GM18907 (cell line): ENCODE measurements at regions not wholly inside any gene's neighbourhood (a gene's known extent, or its start where the extent isn't known, plus 50 kb on each side); places are given as distances from the start of the nearest gene placed in this dataset.
"Not testable (repeated sequence)": the region's sequence is repeated elsewhere in the genome, so short reads cannot be mapped to it uniquely, and the experiment has no call there.

Source experiments
- ATAC-seq: cut with Tn5 transposase; IDR thresholded peaks from one replicate; pipeline ENCODE4 v1.9.1; 2021; ENCODE audit warnings: mild to moderate bottlenecking, moderate library complexity; ENCODE audit not compliant: unreplicated experiment

DNA sequence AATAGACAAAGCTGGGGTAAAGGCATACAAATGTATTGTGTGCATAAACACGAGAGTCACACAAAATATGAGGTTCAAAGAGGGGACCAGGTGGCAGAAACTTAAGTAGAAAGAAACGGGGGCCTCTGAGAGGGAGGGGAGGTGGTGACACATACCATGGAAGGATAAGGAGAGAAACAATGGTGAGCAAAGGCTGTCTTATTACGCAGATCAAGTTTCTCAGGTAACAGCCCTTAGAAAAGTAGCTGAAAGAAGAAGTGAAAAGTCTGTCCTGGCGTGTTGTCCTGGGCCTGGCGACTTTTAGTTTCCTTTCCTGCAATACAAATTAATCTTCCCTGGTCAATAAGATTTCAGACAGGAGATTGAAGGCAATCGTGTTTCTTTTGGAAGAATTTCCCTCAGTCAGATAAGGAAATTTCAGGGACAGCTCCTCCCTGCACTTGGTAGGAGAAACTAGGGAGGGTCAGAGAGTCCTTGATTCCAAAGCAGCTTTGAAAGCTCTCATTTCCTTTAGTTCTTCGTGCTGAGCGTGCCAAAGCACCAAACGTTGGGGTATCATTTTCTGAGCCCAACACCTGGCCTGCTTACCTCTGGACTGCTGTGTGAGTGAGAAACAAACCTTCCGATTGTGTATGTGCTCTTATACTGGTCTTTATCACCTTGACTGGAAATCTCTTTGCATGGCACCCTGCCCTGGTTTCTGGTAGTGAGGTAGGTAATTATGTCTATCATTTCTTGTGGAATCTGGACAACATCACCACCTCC lies 676.7 kb upstream of the LCORL start:
- no peak for ATAC-seq

DNA sequence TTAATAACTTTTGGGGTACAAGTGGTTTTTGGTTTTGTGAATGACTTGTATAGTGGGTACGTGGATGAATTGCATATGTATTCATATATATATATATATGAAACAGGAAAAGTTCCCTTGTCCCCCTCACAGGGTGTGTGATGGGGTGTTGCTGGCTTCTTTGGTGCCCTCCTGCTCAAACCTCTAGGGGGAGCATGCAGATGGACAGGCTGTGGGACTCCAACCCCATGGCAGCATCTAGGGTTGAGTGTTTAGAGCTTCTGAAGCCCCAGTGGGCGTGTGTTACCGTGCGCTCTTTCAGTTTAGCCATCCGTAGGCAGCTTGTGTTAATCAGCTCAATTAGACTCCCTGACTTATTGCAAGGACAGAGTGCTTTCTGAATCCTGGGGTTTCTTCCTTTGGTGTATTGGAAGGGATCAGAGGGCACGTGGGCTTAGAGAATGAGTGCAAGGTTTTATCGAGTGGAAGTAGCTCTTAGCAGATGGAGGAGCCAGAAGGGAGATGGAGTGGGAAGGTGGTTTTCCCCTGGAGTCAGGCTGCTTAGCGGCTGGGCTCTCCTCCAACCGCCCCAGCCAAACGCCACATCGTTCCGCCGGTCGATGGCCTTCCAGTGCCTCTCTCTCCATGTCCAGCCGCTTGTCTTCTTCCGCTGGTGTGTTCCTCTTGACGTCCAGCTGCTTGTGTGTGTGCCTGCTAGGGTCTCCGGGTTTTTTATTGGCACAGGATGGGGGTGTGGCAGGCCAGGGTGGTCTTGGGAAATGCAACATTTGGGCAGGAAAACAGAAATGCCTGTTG lies 674.4 kb upstream of the LCORL start:
- no peak for ATAC-seq

DNA sequence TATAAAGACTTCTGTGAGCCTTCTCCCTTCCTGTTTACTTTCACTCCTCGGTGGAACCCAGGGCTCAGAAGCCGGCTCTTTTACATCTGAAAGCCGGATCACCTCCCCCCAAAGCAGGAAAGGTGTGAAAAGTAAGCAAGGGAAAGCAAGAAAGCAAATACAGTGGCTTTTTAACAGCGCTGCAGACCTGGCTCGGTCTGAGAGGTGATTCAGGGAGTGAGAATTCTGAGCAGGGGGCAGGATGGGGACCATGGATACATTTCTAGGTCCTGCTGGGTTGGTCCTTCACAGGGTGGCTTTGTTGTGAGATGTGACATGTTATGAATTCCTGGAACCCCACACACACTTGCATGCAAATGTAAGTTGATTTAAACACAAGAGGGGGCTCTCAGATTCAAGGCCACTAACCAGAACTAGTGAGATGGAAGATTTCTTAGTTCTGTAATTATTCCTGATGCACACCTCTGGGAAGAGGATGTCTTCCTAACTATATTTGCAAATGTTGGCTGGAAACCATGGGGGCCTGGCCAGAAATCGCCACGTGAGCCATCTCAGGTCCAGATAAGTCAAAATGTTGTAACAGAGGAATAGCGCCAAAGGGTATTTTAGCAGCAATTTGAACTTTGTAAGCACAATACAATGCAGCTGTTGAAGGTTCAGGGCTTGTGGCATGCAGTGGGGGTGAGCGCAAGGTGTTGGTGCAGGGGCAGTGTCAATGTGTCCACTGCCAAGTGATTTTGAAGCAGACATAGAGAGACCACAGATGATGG lies 670.1 kb upstream of the LCORL start:
- ATAC-seq = no peak

DNA sequence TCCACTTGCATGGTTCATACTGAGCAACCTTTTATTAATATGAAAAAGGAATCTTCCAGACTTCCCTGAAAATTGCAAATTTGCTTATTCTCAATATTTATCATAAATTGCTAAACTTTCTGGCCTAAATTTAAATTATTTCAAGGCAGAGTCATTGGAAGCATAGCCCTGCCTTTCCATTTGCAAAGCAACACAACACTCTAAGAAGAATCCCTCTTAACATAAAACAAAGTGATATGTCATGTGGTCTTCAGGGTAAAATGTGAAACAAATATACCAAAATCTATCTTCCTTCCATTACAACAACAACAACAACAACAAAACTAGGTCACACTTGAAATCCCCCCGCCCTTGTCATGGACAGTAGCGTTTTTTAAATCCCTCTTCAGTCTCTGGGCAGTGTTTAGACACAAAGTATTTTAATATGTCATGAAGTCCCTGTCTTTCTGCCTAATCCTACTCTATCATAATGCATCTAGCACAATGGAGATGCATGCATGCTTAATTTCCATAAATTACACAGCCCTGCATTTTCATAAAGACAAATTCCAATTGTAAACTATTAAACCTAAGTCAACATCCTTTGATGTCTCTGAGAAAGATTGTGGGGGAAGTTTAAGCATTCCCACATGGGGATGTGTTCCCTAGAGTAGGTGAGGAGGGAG lies 668.9 kb upstream of the LCORL start:
- no peak for ATAC-seq

DNA sequence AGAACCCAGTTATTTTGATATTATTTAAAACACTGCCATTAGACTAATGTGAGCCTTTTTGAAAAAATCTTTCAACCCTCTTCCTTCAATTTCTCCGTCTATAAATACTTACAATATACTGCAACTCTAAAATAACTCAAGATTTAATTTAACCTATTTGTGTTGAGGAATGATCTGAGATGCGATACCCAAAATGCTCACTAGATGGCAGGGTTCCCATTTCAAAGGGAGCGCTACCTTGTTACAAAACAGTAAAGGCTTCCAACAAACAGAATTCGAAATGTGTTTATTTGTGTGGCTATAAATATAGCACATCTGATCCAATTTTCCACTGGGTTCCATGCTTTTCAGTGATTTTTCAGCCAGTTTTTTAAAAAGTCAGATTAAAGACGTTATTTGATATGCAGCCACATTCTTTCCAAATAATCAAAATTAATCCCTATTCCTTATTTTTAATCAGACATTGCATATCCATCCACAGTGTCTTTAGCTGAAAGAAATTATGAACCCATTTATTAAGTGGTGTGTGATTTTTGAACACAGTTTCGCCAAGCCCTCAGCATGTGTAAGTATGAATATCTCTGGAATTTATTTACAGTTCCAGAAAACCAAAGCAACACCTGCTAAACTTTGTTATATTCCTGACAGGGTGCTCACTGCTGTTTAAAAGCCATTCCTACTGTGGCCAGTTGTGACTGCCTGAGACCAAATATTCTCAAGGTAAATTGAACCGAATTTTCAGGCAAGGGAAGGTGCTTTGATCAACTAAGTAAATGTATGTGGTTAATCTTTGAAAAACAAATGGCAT lies 668.0 kb upstream of the LCORL start:
- peak; percentile 76 for ATAC-seq

DNA sequence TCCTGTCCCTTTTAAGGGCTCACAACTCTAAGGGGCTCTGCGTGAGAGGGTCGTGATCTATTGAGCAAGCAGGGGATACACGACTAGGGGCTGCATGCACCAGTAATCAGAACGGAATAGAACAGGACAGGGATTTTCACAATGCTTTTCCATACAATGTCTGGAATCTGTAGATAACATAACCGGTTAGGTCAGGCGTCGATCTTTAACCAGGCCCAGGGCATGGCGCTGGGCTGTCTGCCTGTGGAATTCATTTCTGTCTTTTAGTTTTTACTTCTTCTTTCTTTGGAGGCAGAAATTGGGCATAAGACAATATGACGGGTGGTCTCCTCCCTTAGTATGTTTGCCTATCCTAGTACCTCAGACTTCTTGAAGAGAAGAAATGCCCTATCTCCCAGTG lies 666.8 kb upstream of the LCORL start:
- ATAC-seq = not testable (repeated sequence)

DNA sequence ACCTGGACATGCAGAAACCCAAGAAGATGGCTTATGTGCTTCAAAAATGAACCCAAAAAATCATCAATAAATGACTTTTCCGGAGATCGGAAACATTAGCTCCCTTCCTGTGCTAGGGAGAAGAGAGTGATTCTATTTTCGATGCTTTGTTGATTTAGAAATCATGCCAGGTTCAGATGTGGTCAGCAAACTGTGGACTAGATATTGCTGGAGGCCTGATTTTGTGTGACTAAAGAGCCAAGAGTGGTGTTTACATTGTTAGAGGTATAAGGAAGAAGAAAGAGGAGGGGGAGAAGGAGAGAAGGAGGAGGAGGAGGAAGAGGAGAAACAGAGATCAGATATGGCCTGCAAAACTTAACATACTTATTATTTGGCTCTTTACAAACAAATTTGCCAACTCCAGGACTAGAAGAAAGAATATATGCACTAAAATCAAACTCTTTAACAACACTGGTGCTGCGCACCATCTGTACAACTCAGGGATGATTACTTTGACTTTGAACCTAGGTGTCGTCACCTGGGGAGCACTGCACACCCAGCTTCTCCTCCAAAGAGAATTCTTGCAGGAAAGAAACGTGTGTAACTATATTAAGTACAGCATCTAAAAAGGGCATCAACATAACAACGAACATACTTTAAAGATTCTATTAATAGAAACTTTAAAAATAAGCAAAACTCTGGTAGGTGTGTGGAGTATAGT lies 664.9 kb upstream of the LCORL start:
- ATAC-seq = no peak

DNA sequence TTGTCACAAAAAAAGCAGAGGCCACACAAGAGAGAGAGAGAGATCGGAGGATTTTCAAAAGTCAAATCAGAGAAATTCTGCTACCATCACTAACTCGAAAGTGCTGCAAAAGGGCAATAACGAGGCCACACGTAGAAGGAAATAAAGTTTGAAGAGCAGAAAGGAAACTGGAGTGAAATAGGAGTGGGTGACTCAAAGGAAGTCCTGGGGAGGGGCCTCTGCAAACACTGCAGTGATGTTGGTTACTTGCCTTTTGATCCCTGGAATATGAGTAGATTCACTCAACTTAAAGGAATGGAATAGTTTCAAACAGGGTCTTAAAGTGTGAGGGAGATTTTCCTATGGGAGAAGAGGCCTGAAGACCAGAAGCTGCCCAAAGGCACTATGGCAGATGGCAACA lies 663.4 kb upstream of the LCORL start:
- ATAC-seq = no peak

DNA sequence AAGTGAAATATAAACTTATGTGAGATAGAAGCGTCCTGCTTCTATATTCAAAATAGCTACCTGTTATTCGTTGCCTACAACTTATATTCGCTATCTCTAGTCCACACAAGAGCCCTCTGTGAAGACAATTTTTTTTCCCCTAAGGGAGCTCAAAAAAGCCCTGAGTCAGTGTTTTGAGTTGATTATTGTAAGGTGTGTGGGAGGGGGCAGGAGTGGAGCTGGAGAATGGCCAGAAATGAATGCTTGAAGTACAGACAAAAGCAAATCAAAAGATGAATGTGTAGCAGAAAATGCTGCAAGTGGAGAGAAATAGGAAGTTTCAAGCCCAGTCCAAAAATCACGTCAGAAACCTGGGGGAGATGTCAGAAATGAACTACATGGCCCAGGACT lies 655.0 kb upstream of the LCORL start:
- ATAC-seq = no peak

DNA sequence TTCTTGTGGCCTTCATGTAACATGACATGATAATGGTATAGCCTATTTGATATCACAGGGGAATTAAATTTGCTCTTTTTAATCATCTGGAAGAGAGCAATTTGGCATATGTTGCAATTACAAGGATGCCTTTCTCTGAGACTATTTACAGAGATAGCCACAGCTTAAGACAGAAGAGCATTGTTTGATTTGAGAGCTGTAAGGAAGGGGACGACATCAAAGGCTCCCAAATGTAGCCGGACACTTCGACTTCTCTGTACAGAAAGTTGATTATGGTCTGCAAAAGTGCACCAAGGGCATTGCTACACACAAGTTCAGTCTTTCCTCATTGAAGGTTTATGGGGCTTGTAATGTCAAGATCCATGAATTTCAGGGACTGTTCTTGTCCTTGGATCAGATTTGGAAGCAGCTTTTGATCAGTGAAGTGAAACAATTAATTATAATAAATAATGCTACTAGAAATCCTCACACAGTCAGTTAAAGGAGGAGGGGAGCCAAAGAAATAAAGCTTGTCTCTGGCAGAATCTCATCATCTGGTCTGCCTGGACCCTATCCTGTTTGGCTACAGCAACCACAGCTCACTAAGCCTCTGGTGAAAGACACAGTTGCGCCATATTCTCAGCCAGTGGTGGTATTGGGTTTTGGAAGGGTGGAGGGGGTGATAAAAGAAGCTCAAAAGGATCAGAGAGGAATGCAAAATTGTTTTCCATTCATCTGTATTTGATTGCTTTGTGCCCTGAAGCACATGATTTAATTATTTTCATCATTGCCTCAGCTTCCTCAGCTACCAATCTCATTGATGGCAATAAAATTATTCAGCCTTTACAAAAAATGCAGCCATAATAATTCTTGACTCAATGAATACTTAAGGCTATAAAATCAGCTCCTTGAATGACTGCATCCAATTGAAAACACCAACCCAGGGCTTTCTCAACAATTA lies 654.3 kb upstream of the LCORL start:
- no peak for ATAC-seq

DNA sequence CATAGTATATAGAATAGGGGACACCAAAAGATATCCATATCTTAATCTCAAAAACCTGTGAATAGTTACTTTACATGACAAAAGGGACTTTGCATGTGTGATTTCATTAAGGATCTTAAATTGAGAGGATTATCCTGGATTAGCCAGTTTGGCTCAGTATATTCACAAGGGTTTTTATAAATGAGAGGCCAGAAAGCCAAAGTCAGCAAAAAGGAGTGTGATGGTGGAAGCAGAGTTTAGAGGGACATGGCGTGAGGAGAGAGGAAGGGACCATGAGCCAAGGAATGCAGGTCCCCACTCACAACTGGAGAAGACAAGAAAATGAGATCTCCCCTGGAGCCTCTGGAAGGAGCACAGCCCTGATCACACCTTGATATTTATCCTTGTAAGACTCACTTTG lies 648.5 kb upstream of the LCORL start:
- ATAC-seq = no peak

DNA sequence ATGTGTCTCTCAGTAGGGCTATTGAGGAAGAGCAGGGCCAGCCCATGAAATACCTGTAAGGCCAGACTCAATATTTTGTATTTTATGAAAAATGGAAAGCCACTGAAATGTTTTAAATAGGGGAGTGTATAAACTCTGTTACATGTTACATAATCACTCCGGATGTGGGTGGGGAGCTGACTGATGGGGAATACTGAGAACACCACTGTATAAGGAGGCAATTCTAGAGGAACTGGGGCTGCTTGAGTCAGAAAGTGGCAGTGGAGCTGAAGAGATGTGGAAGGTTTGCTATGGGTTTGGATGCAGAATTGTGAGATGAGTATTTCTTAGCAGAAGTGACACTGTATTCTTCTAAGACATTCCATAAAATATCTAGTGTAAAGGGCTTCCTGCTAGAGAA lies 647.8 kb upstream of the LCORL start:
- no peak for ATAC-seq

DNA sequence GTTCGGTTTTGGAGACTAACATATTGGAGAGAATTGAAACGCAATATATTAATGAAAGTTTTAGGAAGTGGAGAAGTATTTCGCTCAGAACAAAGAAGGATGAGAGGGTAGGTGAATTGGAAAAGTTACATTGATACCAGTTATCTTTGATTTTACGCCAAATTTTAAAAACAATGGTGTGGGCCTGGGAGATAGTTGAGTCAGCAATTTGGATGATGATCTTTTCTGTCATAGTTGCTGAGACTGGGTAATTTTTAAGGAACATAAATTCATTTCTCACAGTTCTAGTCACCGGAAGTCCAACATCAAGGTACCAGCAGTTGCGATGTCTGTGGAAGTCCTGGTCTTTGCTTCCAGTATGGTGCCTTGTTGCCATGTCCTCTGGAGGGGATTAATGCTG lies 644.8 kb upstream of the LCORL start:
- ATAC-seq = no peak

DNA sequence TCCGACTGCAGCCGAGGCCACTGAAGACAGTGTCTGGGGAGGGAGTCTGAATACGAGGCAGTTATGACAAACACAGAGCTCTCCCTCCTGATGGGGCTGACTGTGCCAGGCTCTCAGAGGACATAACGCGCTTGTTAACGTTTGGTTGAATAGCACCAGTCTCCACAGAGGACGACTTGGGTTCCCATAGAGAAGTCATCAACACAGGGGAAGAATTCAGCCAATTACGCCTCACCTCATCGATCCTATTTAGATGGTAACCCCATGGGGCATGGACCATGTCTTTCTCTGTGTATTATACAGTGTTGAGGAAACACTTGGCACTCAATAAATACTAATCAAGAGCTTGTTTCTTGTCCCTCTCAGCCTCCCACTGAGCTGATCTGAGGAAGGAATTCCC lies 642.6 kb upstream of the LCORL start:
- ATAC-seq = no peak

DNA sequence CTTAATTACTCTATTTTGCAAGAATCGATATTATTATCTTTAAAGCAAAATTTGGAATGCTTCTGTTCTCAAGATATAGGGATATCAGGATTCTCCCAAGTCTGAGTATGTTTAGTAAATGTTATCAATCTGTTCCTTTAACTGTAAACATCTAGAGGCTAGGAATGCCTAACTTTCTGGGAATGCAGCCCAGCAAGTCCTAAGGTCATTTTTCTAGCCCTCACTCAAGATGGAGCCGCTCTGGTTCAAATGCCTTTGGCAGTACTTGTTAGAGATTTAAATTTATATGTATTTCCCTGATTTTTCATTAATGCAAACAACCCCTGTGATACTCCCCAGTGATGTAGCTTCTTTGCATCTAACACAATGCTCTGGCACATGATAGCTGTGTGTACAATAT lies 623.8 kb upstream of the LCORL start:
- no peak for ATAC-seq

DNA sequence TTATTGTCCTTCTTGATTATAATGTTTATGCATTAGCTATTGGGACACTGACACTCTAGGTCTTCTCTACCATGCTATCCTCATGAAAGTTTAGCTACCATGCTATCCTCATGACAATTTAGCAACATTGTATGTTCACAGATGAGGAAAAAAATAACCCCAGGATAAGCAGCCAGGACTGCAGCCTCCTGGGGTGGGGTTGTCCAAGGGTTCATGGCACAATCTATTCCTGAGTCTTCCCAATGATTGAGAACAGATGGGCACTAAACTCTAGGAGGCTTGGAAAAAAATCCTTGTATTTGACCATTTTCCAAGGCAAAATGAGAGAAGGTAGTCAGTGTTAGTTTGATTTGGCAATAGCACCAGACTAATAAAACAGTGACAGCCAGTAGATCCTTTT lies 619.8 kb upstream of the LCORL start:
- ATAC-seq = no peak

DNA sequence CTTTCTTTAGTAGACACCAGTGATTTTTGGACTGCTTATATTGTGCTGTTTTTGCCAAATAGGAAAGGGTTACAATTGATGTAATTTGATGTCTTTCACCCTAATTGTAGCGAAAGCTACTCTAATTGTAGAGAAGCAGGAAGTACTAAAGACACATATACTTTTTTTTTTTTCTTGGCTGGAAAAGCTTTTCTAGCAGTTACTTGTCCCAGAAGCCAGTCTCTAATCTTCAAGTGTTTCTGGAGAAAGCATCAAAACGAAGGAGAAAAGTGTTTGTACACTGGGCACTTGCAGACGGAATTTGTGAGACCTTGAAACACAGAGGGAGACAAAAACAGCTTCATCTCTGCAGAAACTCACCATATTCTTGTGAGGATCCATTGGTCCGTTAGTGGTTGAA lies 616.5 kb upstream of the LCORL start:
- no peak for ATAC-seq

DNA sequence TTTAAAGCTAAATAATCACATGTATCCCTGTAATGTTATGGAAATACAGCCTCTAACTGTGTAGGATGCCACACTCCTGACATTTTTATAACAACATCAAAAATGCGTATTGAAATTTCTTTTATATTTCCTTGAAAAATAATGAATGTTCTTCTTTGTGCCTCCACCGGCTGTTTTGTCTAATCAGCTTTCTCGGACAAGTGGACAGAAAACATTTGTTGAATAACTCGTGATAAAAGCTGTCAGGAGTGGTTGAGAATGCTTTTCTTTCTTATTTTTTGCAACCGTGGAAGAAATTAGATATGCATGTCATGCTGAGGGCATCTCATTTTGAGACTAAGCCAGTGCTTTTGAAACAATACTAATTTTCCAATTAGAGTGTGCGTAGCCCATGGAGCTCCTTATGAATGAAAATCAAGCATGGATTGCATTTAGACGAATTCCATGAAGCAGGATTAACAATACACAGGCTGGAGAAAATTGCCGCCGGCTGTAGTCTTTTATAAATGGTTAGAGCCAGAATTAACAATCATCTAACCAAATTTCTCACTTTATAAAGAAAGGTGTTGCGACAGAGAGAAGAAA lies 614.5 kb upstream of the LCORL start:
- ATAC-seq = no peak
